Liver (tissue), 8 donors: ENCODE measurements at regions not wholly inside any gene's neighbourhood (a gene's known extent, or its start where the extent isn't known, plus 50 kb on each side); places are given as distances from the start of the nearest gene placed in this dataset.

ENCODE experiments used
- DNase-seq: peaks from one replicate; pipeline ENCODE4 v3.0.0-alpha.2; 2017; ENCODE audit warnings: low spot score
- H3K27ac ChIP-seq, 2 donors: one replicate each; pipeline ENCODE4 v1.7.0; 2013; ENCODE audit warnings: inconsistent platforms in 2 of 2, low read length in 2 of 2, control low read depth in 1 of 2, low read depth in 1 of 2, mild to moderate bottlenecking in 1 of 2
- H3K27me3 ChIP-seq, 4 donors: one replicate each; pipeline versions ENCODE4 v1.6.1 to v1.7.0; 2013; ENCODE audit warnings: low read length in 3 of 4, inconsistent platforms in 1 of 4, mild to moderate bottlenecking in 1 of 4, moderate library complexity in 1 of 4; ENCODE audit not compliant: control insufficient read depth in 4 of 4, insufficient read depth in 4 of 4
- H3K36me3 ChIP-seq, 4 donors: one replicate each; pipeline versions ENCODE4 v1.6.1 to v1.7.0; 2013; ENCODE audit warnings: low read length in 3 of 4, mild to moderate bottlenecking in 3 of 4, low read depth in 1 of 4, moderate library complexity in 1 of 4; ENCODE audit not compliant: control insufficient read depth in 4 of 4, insufficient read depth in 3 of 4
- H3K4me1 ChIP-seq, 4 donors: one replicate each; pipeline versions ENCODE4 v1.6.1 to v1.7.0; 2013; ENCODE audit warnings: low read length in 3 of 4, mild to moderate bottlenecking in 3 of 4, moderate library complexity in 1 of 4; ENCODE audit not compliant: control insufficient read depth in 4 of 4, insufficient read depth in 4 of 4
- H3K4me3 ChIP-seq, 3 donors: one replicate each; pipeline versions ENCODE4 v1.6.1 to v1.7.0; 2013; ENCODE audit warnings: low read length in 3 of 3, control low read depth in 1 of 3, low read depth in 1 of 3, mild to moderate bottlenecking in 1 of 3
- H3K9ac ChIP-seq, 2 donors: one replicate each; pipeline ENCODE4 v1.7.0; 2013; ENCODE audit warnings: low read length in 2 of 2, mild to moderate bottlenecking in 2 of 2, moderate library complexity in 2 of 2, control low read depth in 1 of 2, low read depth in 1 of 2
- H3K9me3 ChIP-seq, 4 donors: one replicate each; pipeline versions ENCODE4 v1.6.1 to v1.7.0; 2013; ENCODE audit warnings: low read length in 3 of 4; ENCODE audit not compliant: control insufficient read depth in 4 of 4
- EGR1 ChIP-seq, 2 donors: IDR thresholded peaks; 2 replicates each; pipeline ENCODE4 v1.6.1; 2016 to 2018; ENCODE audit warnings: antibody characterized with exemption in 2 of 2, low read depth in 2 of 2
- GABPA ChIP-seq, 2 donors: IDR thresholded peaks in 1 of 2; conservative IDR thresholded peaks in 1 of 2; 2 replicates each; pipeline ENCODE4 v1.6.1; 2016; ENCODE audit warnings: antibody characterized with exemption in 2 of 2, mild to moderate bottlenecking in 1 of 2, moderate library complexity in 1 of 2
- HNF4A ChIP-seq, 2 donors: conservative IDR thresholded peaks; 2 replicates each; pipeline ENCODE4 v1.6.1; 2016; ENCODE audit warnings: antibody characterized with exemption in 2 of 2, mild to moderate bottlenecking in 2 of 2
- JUND ChIP-seq, 2 donors: IDR thresholded peaks; 2 replicates each; pipeline ENCODE4 v1.6.1; 2016; ENCODE audit warnings: antibody characterized with exemption in 2 of 2
- NR2F2 ChIP-seq: IDR thresholded peaks from 2 replicates; pipeline ENCODE4 v1.6.1; 2016; ENCODE audit warnings: antibody characterized with exemption
- RAD21 ChIP-seq, 2 donors: IDR thresholded peaks; 2 replicates each; pipeline ENCODE4 v1.6.1; 2016; ENCODE audit warnings: antibody characterized with exemption in 2 of 2, mild to moderate bottlenecking in 2 of 2
- RXRA ChIP-seq, 2 donors: IDR thresholded peaks; 2 replicates each; pipeline ENCODE4 v1.6.1; 2017 to 2018; ENCODE audit warnings: antibody characterized with exemption in 2 of 2, mild to moderate bottlenecking in 1 of 2
- TAF1 ChIP-seq: conservative IDR thresholded peaks from 2 replicates; pipeline ENCODE4 v1.6.1; 2016; ENCODE audit warnings: antibody characterized with exemption, mild to moderate bottlenecking
- YY1 ChIP-seq: IDR thresholded peaks from 2 replicates; pipeline ENCODE4 v1.6.1; 2016; ENCODE audit warnings: antibody characterized with exemption, mild to moderate bottlenecking
- WGBS: extraction: QIAGEN DNeasy Blood & Tissue Kit; methylation state at CpG from one replicate; pipeline ENCODE4 v1.1.7; 2013; 5-methylcytosine and 5-hydroxymethylcytosine counted together
- TF ChIP-seq, protein P1 (sequence below): IDR thresholded peaks from 2 replicates; pipeline ENCODE4 v1.6.1; 2016; ENCODE audit warnings: antibody characterized with exemption
- TF ChIP-seq, protein P2 (sequence below): fragments of 150-350 bp; IDR thresholded peaks from 2 replicates; pipeline ENCODE4 v1.5.1; 2017; ENCODE audit warnings: improper control_type of control experiment, low read depth, low read length; ENCODE audit not compliant: missing input control
- TF ChIP-seq, protein P3 (sequence below): IDR thresholded peaks from 2 replicates; pipeline ENCODE4 v1.6.1; 2016; ENCODE audit warnings: antibody characterized with exemption
- TF ChIP-seq, protein P4 (sequence below): IDR thresholded peaks from 2 replicates; pipeline ENCODE4 v1.6.1; 2016; ENCODE audit warnings: antibody characterized with exemption, mild to moderate bottlenecking
- donor health status: healthy.
- donor health status: healthy.
- donor health status: healthy.
- donor health status: healthy.
- donor health status: healthy.

DNA sequence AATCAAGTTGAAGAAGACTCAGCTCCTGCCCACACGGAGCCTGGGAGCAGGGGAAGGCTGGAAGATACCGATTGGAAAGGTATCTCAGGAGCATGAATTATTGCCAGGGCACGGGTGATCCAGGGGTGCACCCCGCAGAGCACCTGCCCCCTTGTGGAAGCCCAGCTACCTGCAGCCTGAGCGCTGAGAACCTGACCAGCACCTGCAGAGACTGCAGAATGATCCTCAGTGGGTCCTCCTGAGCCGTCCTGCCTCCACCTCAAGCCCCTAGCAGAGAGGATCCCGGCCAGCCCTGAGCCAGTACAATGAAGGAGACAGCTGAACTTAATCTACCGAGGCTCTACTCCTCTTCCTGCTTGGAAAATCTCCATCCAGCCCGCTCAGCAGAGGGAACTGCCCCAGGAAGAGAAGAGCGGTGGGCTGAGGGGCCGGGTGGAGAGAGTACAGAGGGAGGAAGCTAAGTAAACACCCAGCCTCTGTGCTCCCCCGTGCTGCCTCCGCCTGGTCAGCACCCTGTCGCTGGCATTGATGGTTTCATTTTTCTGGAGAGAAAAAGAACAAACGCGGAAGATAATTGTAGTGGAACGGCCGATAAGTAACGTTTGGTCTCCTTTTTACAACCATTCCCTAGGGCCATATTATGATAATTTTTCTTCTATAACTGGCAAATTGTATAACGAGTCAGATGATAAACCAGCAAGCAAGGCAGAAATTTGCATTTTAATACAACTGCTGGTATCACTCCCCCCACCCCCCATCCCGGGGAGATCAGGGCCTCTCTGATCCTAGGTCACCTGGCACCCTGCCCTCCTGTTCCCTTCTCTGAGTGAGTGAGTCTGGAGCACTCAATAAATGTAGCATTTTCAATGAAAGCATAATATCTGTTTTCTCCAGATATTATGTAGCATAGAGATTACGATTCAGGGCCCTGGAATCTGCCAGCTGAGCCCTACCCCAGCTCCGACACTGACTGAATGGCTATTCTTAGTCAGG, 204.5 kb upstream of the RPL38 start:
- H3K9me3 ChIP-seq, result no peaks in the 10 kb centered on the region
- 31% methylated on average over 23 of the region's 23 CpGs for WGBS
- H3K27me3 ChIP-seq, result peaks cover 0 to 4% (median 1%) of the 10 kb centered on the region in 4 donors
- H3K27ac ChIP-seq, result no peak overlapping the region
- TF ChIP-seq NR2F2 (no peak), TAF1 (no peak), EGR1 (IDR thresholded peaks at IDR 0.05; ENCODE audit: low read depth in 2 of 2) (no peak), RAD21 (IDR thresholded peaks at IDR 0.05) (peak; percentile 70 to 82), YY1 (no peak), RXRA (IDR thresholded peaks at IDR 0.05) (no peak), JUND (IDR thresholded peaks at IDR 0.05) (no peak), HNF4A (conservative IDR thresholded peaks at IDR 0.05) (no peak), GABPA (IDR thresholded peaks at IDR 0.05 in 1 of 2, conservative IDR thresholded peaks at IDR 0.05 in 1 of 2) (no peak)
- TF ChIP-seq, protein P1, sequence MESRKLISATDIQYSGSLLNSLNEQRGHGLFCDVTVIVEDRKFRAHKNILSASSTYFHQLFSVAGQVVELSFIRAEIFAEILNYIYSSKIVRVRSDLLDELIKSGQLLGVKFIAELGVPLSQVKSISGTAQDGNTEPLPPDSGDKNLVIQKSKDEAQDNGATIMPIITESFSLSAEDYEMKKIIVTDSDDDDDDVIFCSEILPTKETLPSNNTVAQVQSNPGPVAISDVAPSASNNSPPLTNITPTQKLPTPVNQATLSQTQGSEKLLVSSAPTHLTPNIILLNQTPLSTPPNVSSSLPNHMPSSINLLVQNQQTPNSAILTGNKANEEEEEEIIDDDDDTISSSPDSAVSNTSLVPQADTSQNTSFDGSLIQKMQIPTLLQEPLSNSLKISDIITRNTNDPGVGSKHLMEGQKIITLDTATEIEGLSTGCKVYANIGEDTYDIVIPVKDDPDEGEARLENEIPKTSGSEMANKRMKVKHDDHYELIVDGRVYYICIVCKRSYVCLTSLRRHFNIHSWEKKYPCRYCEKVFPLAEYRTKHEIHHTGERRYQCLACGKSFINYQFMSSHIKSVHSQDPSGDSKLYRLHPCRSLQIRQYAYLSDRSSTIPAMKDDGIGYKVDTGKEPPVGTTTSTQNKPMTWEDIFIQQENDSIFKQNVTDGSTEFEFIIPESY, result no peak
- TF ChIP-seq, protein P2, sequence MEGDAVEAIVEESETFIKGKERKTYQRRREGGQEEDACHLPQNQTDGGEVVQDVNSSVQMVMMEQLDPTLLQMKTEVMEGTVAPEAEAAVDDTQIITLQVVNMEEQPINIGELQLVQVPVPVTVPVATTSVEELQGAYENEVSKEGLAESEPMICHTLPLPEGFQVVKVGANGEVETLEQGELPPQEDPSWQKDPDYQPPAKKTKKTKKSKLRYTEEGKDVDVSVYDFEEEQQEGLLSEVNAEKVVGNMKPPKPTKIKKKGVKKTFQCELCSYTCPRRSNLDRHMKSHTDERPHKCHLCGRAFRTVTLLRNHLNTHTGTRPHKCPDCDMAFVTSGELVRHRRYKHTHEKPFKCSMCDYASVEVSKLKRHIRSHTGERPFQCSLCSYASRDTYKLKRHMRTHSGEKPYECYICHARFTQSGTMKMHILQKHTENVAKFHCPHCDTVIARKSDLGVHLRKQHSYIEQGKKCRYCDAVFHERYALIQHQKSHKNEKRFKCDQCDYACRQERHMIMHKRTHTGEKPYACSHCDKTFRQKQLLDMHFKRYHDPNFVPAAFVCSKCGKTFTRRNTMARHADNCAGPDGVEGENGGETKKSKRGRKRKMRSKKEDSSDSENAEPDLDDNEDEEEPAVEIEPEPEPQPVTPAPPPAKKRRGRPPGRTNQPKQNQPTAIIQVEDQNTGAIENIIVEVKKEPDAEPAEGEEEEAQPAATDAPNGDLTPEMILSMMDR, result peak; percentile 74
- TF ChIP-seq, protein P3, sequence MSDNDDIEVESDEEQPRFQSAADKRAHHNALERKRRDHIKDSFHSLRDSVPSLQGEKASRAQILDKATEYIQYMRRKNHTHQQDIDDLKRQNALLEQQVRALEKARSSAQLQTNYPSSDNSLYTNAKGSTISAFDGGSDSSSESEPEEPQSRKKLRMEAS, result no peak
- no peak overlapping the region for H3K4me3 ChIP-seq
- H3K4me1 ChIP-seq, result no peaks in the 10 kb centered on the region
- no peaks in the 10 kb centered on the region for H3K36me3 ChIP-seq
- no peak overlapping the region for H3K9ac ChIP-seq
- DNase-seq, result peak; percentile 65

DNA sequence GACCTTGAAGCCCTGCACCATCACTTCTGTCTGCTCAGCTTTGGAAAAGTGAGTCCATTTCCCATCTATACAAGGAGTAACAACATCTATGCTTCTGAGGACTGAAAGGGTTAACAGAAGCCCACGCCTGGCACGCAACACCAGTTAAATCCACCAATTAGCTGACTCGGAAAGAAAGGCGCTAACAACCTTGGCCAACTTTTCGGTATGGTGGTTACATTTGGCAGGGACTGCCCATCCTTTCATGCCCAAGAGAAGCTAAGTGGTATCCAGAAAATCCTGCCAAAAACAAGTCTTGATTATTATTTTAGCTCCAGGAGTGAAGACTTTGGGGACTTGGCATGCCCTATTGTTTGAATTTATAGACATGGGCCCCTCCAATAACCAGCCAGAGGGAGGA, 202.3 kb upstream of the RPL38 start:
- no peak overlapping the region for H3K27ac ChIP-seq
- WGBS, result 69% methylated on average over 5 of the region's 5 CpGs
- peaks cover 0 to 2% (median 1%) of the 10 kb centered on the region in 4 donors for H3K27me3 ChIP-seq
- no peak overlapping the region for H3K4me3 ChIP-seq
- no peak overlapping the region for H3K9ac ChIP-seq
- no peaks in the 10 kb centered on the region for H3K36me3 ChIP-seq
- TF ChIP-seq, protein P4, sequence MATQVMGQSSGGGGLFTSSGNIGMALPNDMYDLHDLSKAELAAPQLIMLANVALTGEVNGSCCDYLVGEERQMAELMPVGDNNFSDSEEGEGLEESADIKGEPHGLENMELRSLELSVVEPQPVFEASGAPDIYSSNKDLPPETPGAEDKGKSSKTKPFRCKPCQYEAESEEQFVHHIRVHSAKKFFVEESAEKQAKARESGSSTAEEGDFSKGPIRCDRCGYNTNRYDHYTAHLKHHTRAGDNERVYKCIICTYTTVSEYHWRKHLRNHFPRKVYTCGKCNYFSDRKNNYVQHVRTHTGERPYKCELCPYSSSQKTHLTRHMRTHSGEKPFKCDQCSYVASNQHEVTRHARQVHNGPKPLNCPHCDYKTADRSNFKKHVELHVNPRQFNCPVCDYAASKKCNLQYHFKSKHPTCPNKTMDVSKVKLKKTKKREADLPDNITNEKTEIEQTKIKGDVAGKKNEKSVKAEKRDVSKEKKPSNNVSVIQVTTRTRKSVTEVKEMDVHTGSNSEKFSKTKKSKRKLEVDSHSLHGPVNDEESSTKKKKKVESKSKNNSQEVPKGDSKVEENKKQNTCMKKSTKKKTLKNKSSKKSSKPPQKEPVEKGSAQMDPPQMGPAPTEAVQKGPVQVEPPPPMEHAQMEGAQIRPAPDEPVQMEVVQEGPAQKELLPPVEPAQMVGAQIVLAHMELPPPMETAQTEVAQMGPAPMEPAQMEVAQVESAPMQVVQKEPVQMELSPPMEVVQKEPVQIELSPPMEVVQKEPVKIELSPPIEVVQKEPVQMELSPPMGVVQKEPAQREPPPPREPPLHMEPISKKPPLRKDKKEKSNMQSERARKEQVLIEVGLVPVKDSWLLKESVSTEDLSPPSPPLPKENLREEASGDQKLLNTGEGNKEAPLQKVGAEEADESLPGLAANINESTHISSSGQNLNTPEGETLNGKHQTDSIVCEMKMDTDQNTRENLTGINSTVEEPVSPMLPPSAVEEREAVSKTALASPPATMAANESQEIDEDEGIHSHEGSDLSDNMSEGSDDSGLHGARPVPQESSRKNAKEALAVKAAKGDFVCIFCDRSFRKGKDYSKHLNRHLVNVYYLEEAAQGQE, result no peak
- TF ChIP-seq, protein P2, result no peak
- no peaks in the 10 kb centered on the region for H3K9me3 ChIP-seq
- no peak for DNase-seq
- H3K4me1 ChIP-seq, result no peaks in the 10 kb centered on the region
